ENCODE measurements at regions not wholly inside any gene's neighbourhood (a gene's known extent, or its start where the extent isn't known, plus 50 kb on each side); places are given as distances from the start of the nearest gene placed in this dataset.

- TF ChIP-seq POLR2A (IDR thresholded peaks at IDR 0.05; ENCODE audit: low read length): no peak
- TF ChIP-seq GATA1 (IDR thresholded peaks at IDR 0.05; ENCODE audit: low read depth, low read length): no peak
These were observed 710.1 kb upstream of the ID4 start for GRCh38 chr6:19127081-19127480.
